HCT116 (cell line): ENCODE measurements at regions not wholly inside any gene's neighbourhood (a gene's known extent, or its start where the extent isn't known, plus 50 kb on each side); places are given as distances from the start of the nearest gene placed in this dataset.

Source experiments
- ATAC-seq: fragments of 200-7000 bp; cut with Tn5 transposase; 2 replicates; pipeline ENCODE4 v1.9.1; 2020; ENCODE audit warnings: mild to moderate bottlenecking, moderate library complexity
- BruUV-seq: library from RNA; stranded (reverse); fragments of 400-500 nt; replicated peaks from 2 replicates; lab custom pipeline; 2021; lab: Mats Ljungman, UMichigan
- CTCF ChIA-PET: fragments of 300-600 bp; sonication (Branson Sonifier 250); formaldehyde crosslinking; loops from one replicate; lab custom pipeline; 2021; ENCODE audit warnings: antibody characterized with exemption; lab: Charles Lee
- POLR2A ChIA-PET: fragments of 300-600, 350-600 bp; sonication (Branson Sonifier 250); formaldehyde crosslinking; loops from one replicate; lab custom pipeline; 2021; ENCODE audit warnings: antibody characterized with exemption; lab: Charles Lee
- RAD21 ChIA-PET, 2 experiments: fragments of 300-600 bp; sonication (Branson Sonifier 250); formaldehyde crosslinking; loops; one replicate each; lab custom pipeline; 2023; ENCODE audit warnings: low total read pairs in 2 of 2; ENCODE audit not compliant: uncharacterized antibody in 2 of 2, unreplicated experiment in 2 of 2, low non-redundant PET in 1 of 2; lab: Charles Lee
- DNase-seq: peaks from one replicate; pipeline ENCODE4 v3.0.0-alpha.2; 2010; ENCODE audit warnings: low read depth, low spot score
- H2AFZ ChIP-seq: fragments of 200-600 bp; shearing (Covaris generic), sonication (generic); 2 replicates; pipeline ENCODE4 v1.6.1; 2017; ENCODE audit warnings: low read depth, mixed run types, mixed read lengths, antibody characterized with exemption, low read length; ENCODE audit not compliant: poor library complexity, severe bottlenecking
- H3K27ac ChIP-seq: 2 replicates; pipeline ENCODE4 v1.5.1; 2012; ENCODE audit warnings: low read depth, low read length
- H3K27me3 ChIP-seq: fragments of 200-600 bp; sonication (generic); 2 replicates; pipeline ENCODE4 v1.6.1; 2016; ENCODE audit warnings: mixed run types, low read length, mixed read lengths; ENCODE audit not compliant: insufficient read depth
- H3K36me3 ChIP-seq, 2 experiments: fragments of 200-500 bp in 1 of 2; fragments of 200-600 bp in 1 of 2; sonication (Bioruptor generic) in 1 of 2; sonication (generic) in 1 of 2; 2 replicates each; pipeline versions ENCODE4 v1.5.1 to v1.6.1; 2014 to 2016; ENCODE audit warnings: low read length in 2 of 2, inconsistent platforms in 1 of 2, mixed read lengths in 1 of 2, mixed run types in 1 of 2; ENCODE audit not compliant: insufficient read depth in 2 of 2, control insufficient read depth in 1 of 2
- H3K4me1 ChIP-seq, 2 experiments: fragments of 200-600 bp in 1 of 2; sonication (generic) in 1 of 2; 2 replicates each; pipeline versions ENCODE4 v1.5.1 to v1.6.1; 2012 to 2017; ENCODE audit warnings: low read length in 2 of 2, inconsistent platforms in 1 of 2, mild to moderate bottlenecking in 1 of 2, mixed read lengths in 1 of 2, mixed run types in 1 of 2, moderate library complexity in 1 of 2; ENCODE audit not compliant: insufficient read depth in 2 of 2, control insufficient read depth in 1 of 2
- H3K4me2 ChIP-seq: fragments of 200-600 bp; sonication (generic); 2 replicates; pipeline ENCODE4 v1.6.1; 2017; ENCODE audit warnings: mixed run types, low read length, mixed read lengths
- H3K4me3 ChIP-seq, 2 experiments: fragments of 200-600 bp in 1 of 2; sonication (generic) in 1 of 2; replicated peaks in 1 of 2; 2 replicates each; pipeline ENCODE4 v1.5.1; 2011 to 2016; ENCODE audit warnings: low read length in 2 of 2, control low read depth in 1 of 2, low read depth in 1 of 2, mild to moderate bottlenecking in 1 of 2, mixed read lengths in 1 of 2, mixed run types in 1 of 2
- H3K79me2 ChIP-seq: fragments of 200-600 bp; sonication (generic); 2 replicates; pipeline ENCODE4 v1.6.1; 2017; ENCODE audit warnings: mild to moderate bottlenecking, mixed run types, low read length, moderate library complexity, mixed read lengths; ENCODE audit not compliant: insufficient read depth
- H3K9ac ChIP-seq: fragments of 200-600 bp; sonication (generic); 2 replicates; pipeline ENCODE4 v1.6.1; 2016; ENCODE audit warnings: low read length, mixed read lengths
- H3K9me2 ChIP-seq: fragments of 200-600 bp; sonication (generic), shearing (Covaris generic); 2 replicates; pipeline ENCODE4 v1.6.1; 2017; ENCODE audit warnings: mixed run types, mild to moderate bottlenecking, moderate library complexity; ENCODE audit not compliant: insufficient read depth
- H3K9me3 ChIP-seq, 2 experiments: fragments of 200-500 bp in 1 of 2; fragments of 200-600 bp in 1 of 2; sonication (Bioruptor generic) in 1 of 2; sonication (generic) in 1 of 2; 2 replicates each; pipeline ENCODE4 v1.6.1; 2014 to 2017; ENCODE audit warnings: low read length in 2 of 2, mixed read lengths in 2 of 2, inconsistent platforms in 1 of 2, low read depth in 1 of 2, mild to moderate bottlenecking in 1 of 2, mixed run types in 1 of 2, moderate library complexity in 1 of 2; ENCODE audit not compliant: control insufficient read depth in 1 of 2, insufficient read depth in 1 of 2
- H4K20me1 ChIP-seq: fragments of 200-600 bp; sonication (generic), shearing (Covaris generic); 2 replicates; pipeline ENCODE4 v1.6.1; 2017; ENCODE audit warnings: mixed run types, mild to moderate bottlenecking, moderate library complexity; ENCODE audit not compliant: insufficient read depth
- EGR1 ChIP-seq: IDR thresholded peaks from 2 replicates; pipeline ENCODE4 v1.6.1; 2012; ENCODE audit warnings: low read depth
- JUND ChIP-seq: IDR thresholded peaks from 2 replicates; pipeline ENCODE4 v1.6.1; 2012
- RAD21 ChIP-seq: IDR thresholded peaks from 2 replicates; pipeline ENCODE4 v1.6.1; 2012; ENCODE audit warnings: low read depth, mild to moderate bottlenecking
- SP1 ChIP-seq: IDR thresholded peaks from 2 replicates; pipeline ENCODE4 v1.6.1; 2012; ENCODE audit warnings: low read depth
- YY1 ChIP-seq: IDR thresholded peaks from 2 replicates; pipeline ENCODE4 v1.6.1; 2011; ENCODE audit warnings: low read length, low read depth, moderate library complexity, mild to moderate bottlenecking; ENCODE audit not compliant: insufficient replicate concordance; ENCODE audit errors: extremely low read depth
- intact Hi-C: fragments of 100-400 bp; cut with micrococcal nuclease; formaldehyde crosslinking; loops from 2 replicates; pipeline ENCODE4 v1.10.0; 2022
- TF ChIP-seq, protein P1 (sequence below): IDR thresholded peaks from 2 replicates; pipeline ENCODE4 v1.6.1; 2011; ENCODE audit warnings: mild to moderate bottlenecking, low read length, moderate library complexity; ENCODE audit not compliant: insufficient replicate concordance; ENCODE audit errors: extremely low read depth
- TF ChIP-seq, protein P2 (sequence below), 3 experiments: fragments of 200-600 bp in 1 of 3; sonication (generic) in 1 of 3; IDR thresholded peaks in 2 of 3; conservative IDR thresholded peaks in 1 of 3; 2 replicates each; pipeline ENCODE4 v1.5.1; 2012 to 2017; ENCODE audit warnings: low read depth in 2 of 3, low read length in 2 of 3, antibody characterized with exemption in 1 of 3, borderline replicate concordance in 1 of 3, control low read depth in 1 of 3, mild to moderate bottlenecking in 1 of 3, mixed read lengths in 1 of 3, mixed run types in 1 of 3, moderate library complexity in 1 of 3; ENCODE audit not compliant: insufficient read depth in 1 of 3

DNA sequence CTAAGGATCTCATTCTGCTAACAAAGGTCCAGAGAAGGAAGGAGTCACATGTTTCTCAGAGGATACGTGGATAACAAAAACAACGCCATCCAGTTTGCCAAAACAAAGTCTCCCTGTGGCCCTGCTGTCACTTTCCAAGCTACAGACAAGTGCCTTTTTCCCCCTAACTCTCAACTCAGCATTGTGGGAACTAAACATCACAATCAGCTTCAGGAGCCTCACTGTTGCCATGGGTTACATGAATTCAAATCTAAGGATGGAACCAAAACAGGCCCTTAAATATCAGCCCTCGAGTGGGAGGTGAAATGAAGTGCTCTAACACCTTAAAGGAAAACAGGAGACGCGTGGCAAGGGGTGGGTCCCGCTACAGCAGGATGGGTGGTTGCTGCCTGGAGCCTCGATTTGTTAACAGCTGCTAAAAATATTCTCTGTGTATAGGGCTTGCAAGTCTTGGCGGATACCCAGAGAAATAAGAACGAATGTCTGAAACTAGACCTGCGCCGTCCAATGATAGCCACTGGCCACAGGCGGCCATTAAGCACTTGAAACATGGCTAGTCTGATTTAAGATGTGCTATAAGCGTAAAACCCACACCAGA lies 66.4 kb upstream of the SOD1 start:
- H3K27me3 ChIP-seq = no peaks in the 10 kb centered on the region
- BruUV-seq = no TSS peak
- H3K4me2 ChIP-seq = no peak overlapping the region
- RAD21 ChIA-PET = no interaction called here
- H2AFZ ChIP-seq = no peak overlapping the region
- H3K79me2 ChIP-seq = no peaks in the 10 kb centered on the region
- no peaks in the 10 kb centered on the region for H3K36me3 ChIP-seq
- POLR2A ChIA-PET = no interaction called here
- intact Hi-C loops = no loop called here
- no peaks in the 10 kb centered on the region for H4K20me1 ChIP-seq
- no peaks in the 10 kb centered on the region for H3K9me2 ChIP-seq
- H3K9me3 ChIP-seq = no peaks in the 10 kb centered on the region
- H3K9ac ChIP-seq = no peak overlapping the region
- DNase-seq (no peak), ATAC-seq (no peak)
- TF ChIP-seq SP1 = no peak
- TF ChIP-seq, protein P1, sequence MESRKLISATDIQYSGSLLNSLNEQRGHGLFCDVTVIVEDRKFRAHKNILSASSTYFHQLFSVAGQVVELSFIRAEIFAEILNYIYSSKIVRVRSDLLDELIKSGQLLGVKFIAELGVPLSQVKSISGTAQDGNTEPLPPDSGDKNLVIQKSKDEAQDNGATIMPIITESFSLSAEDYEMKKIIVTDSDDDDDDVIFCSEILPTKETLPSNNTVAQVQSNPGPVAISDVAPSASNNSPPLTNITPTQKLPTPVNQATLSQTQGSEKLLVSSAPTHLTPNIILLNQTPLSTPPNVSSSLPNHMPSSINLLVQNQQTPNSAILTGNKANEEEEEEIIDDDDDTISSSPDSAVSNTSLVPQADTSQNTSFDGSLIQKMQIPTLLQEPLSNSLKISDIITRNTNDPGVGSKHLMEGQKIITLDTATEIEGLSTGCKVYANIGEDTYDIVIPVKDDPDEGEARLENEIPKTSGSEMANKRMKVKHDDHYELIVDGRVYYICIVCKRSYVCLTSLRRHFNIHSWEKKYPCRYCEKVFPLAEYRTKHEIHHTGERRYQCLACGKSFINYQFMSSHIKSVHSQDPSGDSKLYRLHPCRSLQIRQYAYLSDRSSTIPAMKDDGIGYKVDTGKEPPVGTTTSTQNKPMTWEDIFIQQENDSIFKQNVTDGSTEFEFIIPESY = no peak
- no peak for TF ChIP-seq JUND
- TF ChIP-seq RAD21 = no peak
- TF ChIP-seq EGR1 = no peak
- TF ChIP-seq, protein P2, sequence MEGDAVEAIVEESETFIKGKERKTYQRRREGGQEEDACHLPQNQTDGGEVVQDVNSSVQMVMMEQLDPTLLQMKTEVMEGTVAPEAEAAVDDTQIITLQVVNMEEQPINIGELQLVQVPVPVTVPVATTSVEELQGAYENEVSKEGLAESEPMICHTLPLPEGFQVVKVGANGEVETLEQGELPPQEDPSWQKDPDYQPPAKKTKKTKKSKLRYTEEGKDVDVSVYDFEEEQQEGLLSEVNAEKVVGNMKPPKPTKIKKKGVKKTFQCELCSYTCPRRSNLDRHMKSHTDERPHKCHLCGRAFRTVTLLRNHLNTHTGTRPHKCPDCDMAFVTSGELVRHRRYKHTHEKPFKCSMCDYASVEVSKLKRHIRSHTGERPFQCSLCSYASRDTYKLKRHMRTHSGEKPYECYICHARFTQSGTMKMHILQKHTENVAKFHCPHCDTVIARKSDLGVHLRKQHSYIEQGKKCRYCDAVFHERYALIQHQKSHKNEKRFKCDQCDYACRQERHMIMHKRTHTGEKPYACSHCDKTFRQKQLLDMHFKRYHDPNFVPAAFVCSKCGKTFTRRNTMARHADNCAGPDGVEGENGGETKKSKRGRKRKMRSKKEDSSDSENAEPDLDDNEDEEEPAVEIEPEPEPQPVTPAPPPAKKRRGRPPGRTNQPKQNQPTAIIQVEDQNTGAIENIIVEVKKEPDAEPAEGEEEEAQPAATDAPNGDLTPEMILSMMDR (IDR thresholded peaks at IDR 0.05 in 2 of 3, conservative IDR thresholded peaks at IDR 0.05 in 1 of 3; ENCODE audit: borderline replicate concordance in 1 of 3, insufficient read depth in 1 of 3, low read depth in 2 of 3, low read length in 2 of 3) = no peak
- no peak for TF ChIP-seq YY1
- CTCF ChIA-PET = interaction anchor here (2.9 kb wide), 1 partner anchor 12 kb away, joined by 12 read pairs; no protein-coding TSS in a partner anchor
- H3K4me1 ChIP-seq = no peaks in the 10 kb centered on the region
- no peak overlapping the region for H3K4me3 ChIP-seq
- H3K27ac ChIP-seq = no peak overlapping the region
